Spleen (tissue), 7 donors: ENCODE measurements at regions not wholly inside any gene's neighbourhood (a gene's known extent, or its start where the extent isn't known, plus 50 kb on each side); places are given as distances from the start of the nearest gene placed in this dataset.

Experiments used
- POLR2A ChIP-seq, 3 donors: fragments of 450-650 bp; IDR thresholded peaks; one replicate each; pipeline ENCODE4 v1.5.1; 2017; ENCODE audit warnings: antibody characterized with exemption in 3 of 3, mild to moderate bottlenecking in 1 of 3
- POLR2AphosphoS5 ChIP-seq, 3 donors: sonication (generic); formaldehyde crosslinking; IDR thresholded peaks; one replicate each; pipeline ENCODE4 v1.5.1; 2017; ENCODE audit warnings: antibody characterized with exemption in 3 of 3
- TF ChIP-seq, protein P1 (sequence below), 11 experiments: fragments of 200-600 bp in 7 of 11; fragments of 450-650 bp in 4 of 11; sonication (generic) in 4 of 11; IDR thresholded peaks in 8 of 11; conservative IDR thresholded peaks in 3 of 11; 1 replicate in 7 of 11; 2 replicates in 4 of 11; pipeline versions ENCODE4 v1.4.0 to v1.8.0; 2016 to 2021; ENCODE audit warnings: antibody characterized with exemption in 11 of 11, inconsistent platforms in 4 of 11, mild to moderate bottlenecking in 1 of 11
- donor health status: DM: no; HTN: no; CAD: no; lungs with moderate emphysema.
- donor health status: DM: no; HTN: no; CAD: no.
- donor health status: DM: no; HTN: no; CAD: no.

DNA sequence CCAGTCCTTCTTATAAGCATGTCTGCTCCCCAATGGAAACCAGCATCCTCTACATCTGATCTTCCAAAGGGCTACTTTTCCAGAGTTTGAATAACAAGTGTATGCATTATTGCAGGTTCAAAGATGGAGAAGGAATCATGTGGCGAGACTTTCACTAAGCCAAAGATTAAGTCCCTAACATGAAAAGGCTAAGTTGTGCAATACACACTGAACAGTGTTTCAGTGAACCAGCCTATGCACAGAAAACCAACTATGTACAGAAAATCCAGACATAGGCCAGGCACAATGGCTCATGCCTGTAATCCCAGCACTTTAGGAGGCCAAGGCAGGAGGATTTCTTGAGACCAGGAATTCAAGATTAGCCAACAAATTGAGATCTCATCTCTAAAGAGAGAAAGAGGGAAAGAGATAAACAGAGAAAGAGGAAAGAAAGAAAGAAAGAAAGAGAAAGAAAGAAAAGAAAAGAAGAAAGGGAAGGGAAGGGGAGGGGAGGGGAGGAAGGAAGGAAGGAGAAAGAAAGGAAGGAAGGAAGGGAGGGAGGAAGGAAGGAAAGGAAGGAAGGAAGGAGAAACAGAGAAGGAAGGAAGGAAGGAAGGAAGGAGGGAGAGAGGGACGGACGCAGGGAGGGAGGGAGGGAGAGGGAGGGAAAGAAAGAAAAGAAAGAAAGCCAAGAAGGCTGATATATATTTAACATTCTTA is 181.7 kb downstream of the LTN1 start:
- TF ChIP-seq, protein P1, sequence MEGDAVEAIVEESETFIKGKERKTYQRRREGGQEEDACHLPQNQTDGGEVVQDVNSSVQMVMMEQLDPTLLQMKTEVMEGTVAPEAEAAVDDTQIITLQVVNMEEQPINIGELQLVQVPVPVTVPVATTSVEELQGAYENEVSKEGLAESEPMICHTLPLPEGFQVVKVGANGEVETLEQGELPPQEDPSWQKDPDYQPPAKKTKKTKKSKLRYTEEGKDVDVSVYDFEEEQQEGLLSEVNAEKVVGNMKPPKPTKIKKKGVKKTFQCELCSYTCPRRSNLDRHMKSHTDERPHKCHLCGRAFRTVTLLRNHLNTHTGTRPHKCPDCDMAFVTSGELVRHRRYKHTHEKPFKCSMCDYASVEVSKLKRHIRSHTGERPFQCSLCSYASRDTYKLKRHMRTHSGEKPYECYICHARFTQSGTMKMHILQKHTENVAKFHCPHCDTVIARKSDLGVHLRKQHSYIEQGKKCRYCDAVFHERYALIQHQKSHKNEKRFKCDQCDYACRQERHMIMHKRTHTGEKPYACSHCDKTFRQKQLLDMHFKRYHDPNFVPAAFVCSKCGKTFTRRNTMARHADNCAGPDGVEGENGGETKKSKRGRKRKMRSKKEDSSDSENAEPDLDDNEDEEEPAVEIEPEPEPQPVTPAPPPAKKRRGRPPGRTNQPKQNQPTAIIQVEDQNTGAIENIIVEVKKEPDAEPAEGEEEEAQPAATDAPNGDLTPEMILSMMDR (IDR thresholded peaks at IDR 0.05 in 8 of 11, conservative IDR thresholded peaks at IDR 0.05 in 3 of 11): no peak
- no peak for TF ChIP-seq POLR2A (IDR thresholded peaks at IDR 0.05)
- no peak for TF ChIP-seq POLR2AphosphoS5 (IDR thresholded peaks at IDR 0.05)
